HG03354 (cell line): ENCODE measurements at regions not wholly inside any gene's neighbourhood (a gene's known extent, or its start where the extent isn't known, plus 50 kb on each side); places are given as distances from the start of the nearest gene placed in this dataset.
A peak's percentile ranks its signal among the peaks of the same experiment; 100 is the strongest.

Source experiments
- ATAC-seq: cut with Tn5 transposase; IDR thresholded peaks from one replicate; pipeline ENCODE4 v1.9.1; 2021; ENCODE audit warnings: mild to moderate bottlenecking; ENCODE audit not compliant: unreplicated experiment, poor library complexity, severe bottlenecking

- peak; percentile 54 for ATAC-seq
These were observed 208.7 kb upstream of the PHYHIPL start for GRCh38 chr10:58967551-58968388.

- no peak for ATAC-seq
These were observed 208.1 kb upstream of the PHYHIPL start for GRCh38 chr10:58968389-58968755.

GRCh38 chr10:58969576-58969975 is 206.9 kb upstream of the PHYHIPL start:
- ATAC-seq: no peak

- ATAC-seq: no peak
These were observed 206.1 kb upstream of the PHYHIPL start for GRCh38 chr10:58970160-58970915.

GRCh38 chr10:58971211-58971610 is 205.2 kb upstream of the PHYHIPL start:
- ATAC-seq: no peak

- ATAC-seq: no peak
These were observed 204.5 kb upstream of the PHYHIPL start for GRCh38 chr10:58971796-58972491.

- no peak for ATAC-seq
These were observed 203.7 kb upstream of the PHYHIPL start for GRCh38 chr10:58972576-58973234.

- ATAC-seq: no peak
These were observed 203.2 kb upstream of the PHYHIPL start for GRCh38 chr10:58973235-58973595.

GRCh38 chr10:58976254-58976653 is 200.2 kb upstream of the PHYHIPL start:
- ATAC-seq: no peak

GRCh38 chr10:58979711-58980110 is 196.7 kb upstream of the PHYHIPL start:
- no peak for ATAC-seq

GRCh38 chr10:58980826-58981415 is 195.5 kb upstream of the PHYHIPL start:
- no peak for ATAC-seq

GRCh38 chr10:58981846-58982245 is 194.6 kb upstream of the PHYHIPL start:
- no peak for ATAC-seq

- no peak for ATAC-seq
These were observed 193.8 kb upstream of the PHYHIPL start for GRCh38 chr10:58982470-58983239.

- no peak for ATAC-seq
These were observed 191.2 kb upstream of the PHYHIPL start for GRCh38 chr10:58985216-58985615.

- no peak for ATAC-seq
These were observed 186.9 kb upstream of the PHYHIPL start for GRCh38 chr10:58989486-58990039.

- ATAC-seq: no peak
These were observed 185.8 kb upstream of the PHYHIPL start for GRCh38 chr10:58990693-58991092.

- no peak for ATAC-seq
These were observed 184.6 kb upstream of the PHYHIPL start for GRCh38 chr10:58991856-58992255.

GRCh38 chr10:58992830-58993460 is 183.5 kb upstream of the PHYHIPL start:
- ATAC-seq: no peak
